Parathyroid adenoma (tissue), 2 donors: ENCODE measurements at regions not wholly inside any gene's neighbourhood (a gene's known extent, or its start where the extent isn't known, plus 50 kb on each side); places are given as distances from the start of the nearest gene placed in this dataset.

ENCODE experiments used
- H2AFZ ChIP-seq: fragments of 300-600 bp; sonication (generic); one replicate; pipeline ENCODE4 v1.7.0; 2017; ENCODE audit warnings: antibody characterized with exemption, mild to moderate bottlenecking
- H3K27ac ChIP-seq: fragments of 300-600 bp; sonication (generic); one replicate; pipeline ENCODE4 v1.7.0; 2017
- H3K27me3 ChIP-seq: fragments of 300-600 bp; sonication (generic); one replicate; pipeline ENCODE4 v1.7.0; 2017; ENCODE audit warnings: low read length; ENCODE audit not compliant: control insufficient read depth, insufficient read depth
- H3K36me3 ChIP-seq: fragments of 300-600 bp; sonication (generic); one replicate; pipeline ENCODE4 v1.7.0; 2017; ENCODE audit warnings: low read length; ENCODE audit not compliant: control insufficient read depth, insufficient read depth
- H3K4me1 ChIP-seq: fragments of 300-600 bp; sonication (generic); one replicate; pipeline ENCODE4 v1.7.0; 2017; ENCODE audit warnings: control low read depth
- H3K4me2 ChIP-seq: fragments of 300-600 bp; sonication (generic); one replicate; pipeline ENCODE4 v1.7.0; 2017; ENCODE audit warnings: low read length
- H3K4me3 ChIP-seq: fragments of 300-600 bp; sonication (generic); one replicate; pipeline ENCODE4 v1.7.0; 2017; ENCODE audit warnings: low read depth, low read length
- H3K79me2 ChIP-seq: fragments of 300-600 bp; sonication (generic); one replicate; pipeline ENCODE4 v1.7.0; 2017; ENCODE audit warnings: control low read depth
- H3K9ac ChIP-seq: fragments of 300-600 bp; sonication (generic); one replicate; pipeline ENCODE4 v1.7.0; 2017; ENCODE audit warnings: mild to moderate bottlenecking
- H3K9me3 ChIP-seq: fragments of 300-600 bp; sonication (generic); one replicate; pipeline ENCODE4 v1.7.0; 2017; ENCODE audit warnings: low read length; ENCODE audit not compliant: control insufficient read depth
- CTCF ChIP-seq: fragments of 300-600 bp; sonication (generic); IDR thresholded peaks from one replicate; pipeline ENCODE4 v1.7.0; 2017; ENCODE audit warnings: antibody characterized with exemption, mild to moderate bottlenecking
- donor health status: primary hyperparathyroidism.

GRCh38 chr7:53418834-53419482 lies 383.5 kb downstream of the POM121L12 start:
- no peaks in the 10 kb centered on the region for H3K36me3 ChIP-seq
- H3K79me2 ChIP-seq = no peaks in the 10 kb centered on the region
- TF ChIP-seq CTCF = no peak
- no peaks in the 10 kb centered on the region for H3K9me3 ChIP-seq
- no peak overlapping the region for H3K9ac ChIP-seq
- H3K4me1 ChIP-seq = no peaks in the 10 kb centered on the region
- H3K4me2 ChIP-seq = no peak overlapping the region
- no peak overlapping the region for H2AFZ ChIP-seq
- H3K4me3 ChIP-seq = no peak overlapping the region
- no peaks in the 10 kb centered on the region for H3K27me3 ChIP-seq
- H3K27ac ChIP-seq = no peak overlapping the region

- no peak overlapping the region for H3K4me3 ChIP-seq
Measured at GRCh38 chr7:53420550-53420949, 385.1 kb downstream of the POM121L12 start.

GRCh38 chr7:53422291-53422690 lies 386.9 kb downstream of the POM121L12 start:
- Histone ChIP-seq H2AFZ (no peak overlapping the region), H3K4me3 (no peak overlapping the region), H3K36me3 (no peaks in the 10 kb centered on the region), H3K27me3 (no peaks in the 10 kb centered on the region), H3K4me2 (no peak overlapping the region), H3K27ac (no peak overlapping the region), H3K9me3 (no peaks in the 10 kb centered on the region), H3K79me2 (no peaks in the 10 kb centered on the region), H3K4me1 (no peaks in the 10 kb centered on the region), H3K9ac (no peak overlapping the region)
- TF ChIP-seq CTCF = no peak

More at GRCh38 chr7:53420550-53420949, 385.1 kb downstream of the POM121L12 start:
- Histone ChIP-seq H2AFZ (no peak overlapping the region), H3K36me3 (no peaks in the 10 kb centered on the region), H3K79me2 (no peaks in the 10 kb centered on the region), H3K9me3 (no peaks in the 10 kb centered on the region), H3K9ac (no peak overlapping the region), H3K4me1 (no peaks in the 10 kb centered on the region), H3K27me3 (no peaks in the 10 kb centered on the region), H3K4me2 (no peak overlapping the region), H3K27ac (no peak overlapping the region)
- no peak for TF ChIP-seq CTCF

GRCh38 chr7:53426145-53426750 lies 390.8 kb downstream of the POM121L12 start:
- no peaks in the 10 kb centered on the region for H3K4me1 ChIP-seq
- peak overlapping the region; percentile 52 for H3K4me2 ChIP-seq
- H3K79me2 ChIP-seq = no peaks in the 10 kb centered on the region
- no peak overlapping the region for H2AFZ ChIP-seq
- no peaks in the 10 kb centered on the region for H3K36me3 ChIP-seq
- H3K27me3 ChIP-seq = no peaks in the 10 kb centered on the region
- peak overlapping the region; percentile 43 for H3K4me3 ChIP-seq
- no peak overlapping the region for H3K27ac ChIP-seq
- no peak for TF ChIP-seq CTCF
- H3K9ac ChIP-seq = no peak overlapping the region
- no peaks in the 10 kb centered on the region for H3K9me3 ChIP-seq

- no peaks in the 10 kb centered on the region for H3K9me3 ChIP-seq
- no peak for TF ChIP-seq CTCF
- H3K79me2 ChIP-seq = no peaks in the 10 kb centered on the region
- no peaks in the 10 kb centered on the region for H3K27me3 ChIP-seq
- H3K27ac ChIP-seq = no peak overlapping the region
- H2AFZ ChIP-seq = no peak overlapping the region
- H3K36me3 ChIP-seq = no peaks in the 10 kb centered on the region
- no peak overlapping the region for H3K9ac ChIP-seq
- no peak overlapping the region for H3K4me3 ChIP-seq
- no peak overlapping the region for H3K4me2 ChIP-seq
- no peaks in the 10 kb centered on the region for H3K4me1 ChIP-seq
Measured at GRCh38 chr7:53428045-53428444, 392.6 kb downstream of the POM121L12 start.
